Large intestine (tissue), 3 donors: ENCODE measurements at regions not wholly inside any gene's neighbourhood (a gene's known extent, or its start where the extent isn't known, plus 50 kb on each side); places are given as distances from the start of the nearest gene placed in this dataset.

Experiments
- DNase-seq, 2 donors: peaks; one replicate each; pipeline versions ENCODE4 v3.0.0 to v3.0.0-alpha.2; 2013
- H3K27ac ChIP-seq: one replicate; pipeline ENCODE4 v1.5.1; 2013; ENCODE audit warnings: low read length
- H3K27me3 ChIP-seq: 2 replicates; pipeline ENCODE4 v1.6.1; 2013; ENCODE audit warnings: low read length; ENCODE audit not compliant: control insufficient read depth, insufficient read depth
- H3K36me3 ChIP-seq: 2 replicates; pipeline ENCODE4 v1.6.1; 2013; ENCODE audit warnings: low read length; ENCODE audit not compliant: control insufficient read depth, insufficient read depth
- H3K4me1 ChIP-seq: one replicate; pipeline ENCODE4 v1.6.1; 2013; ENCODE audit warnings: low read length; ENCODE audit not compliant: control insufficient read depth, insufficient read depth
- H3K4me3 ChIP-seq: one replicate; pipeline ENCODE4 v1.5.1; 2013; ENCODE audit warnings: low read length
- H3K9me3 ChIP-seq: one replicate; pipeline ENCODE4 v1.6.1; 2013; ENCODE audit warnings: mild to moderate bottlenecking, low read depth, low read length, moderate library complexity; ENCODE audit not compliant: control insufficient read depth
- WGBS: methylation state at CpG from one replicate; pipeline ENCODE4 v1.1.5; 2013; ENCODE audit warnings: low lambda C conversion rate; ENCODE audit not compliant: insufficient coverage; 5-methylcytosine and 5-hydroxymethylcytosine counted together

GRCh38 chr2:167900435-167901114 is 346.8 kb downstream of the STK39 start:
- Histone ChIP-seq H3K9me3 (no peaks in the 10 kb centered on the region), H3K27ac (no peak overlapping the region), H3K4me1 (no peaks in the 10 kb centered on the region), H3K27me3 (no peaks in the 10 kb centered on the region), H3K4me3 (no peak overlapping the region), H3K36me3 (no peaks in the 10 kb centered on the region)
- no peak for DNase-seq
- WGBS = 100% methylated on average over 1 of the region's 3 CpGs

- no CpG with 5 or more reads among the region's 3 CpGs for WGBS
- no peaks in the 10 kb centered on the region for H3K4me1 ChIP-seq
- no peaks in the 10 kb centered on the region for H3K36me3 ChIP-seq
- no peaks in the 10 kb centered on the region for H3K27me3 ChIP-seq
- no peak overlapping the region for H3K27ac ChIP-seq
- no peak overlapping the region for H3K4me3 ChIP-seq
- no peak for DNase-seq
- peaks cover 7% of the 10 kb centered on the region for H3K9me3 ChIP-seq
Measured at GRCh38 chr2:167898340-167898739, 349.1 kb downstream of the STK39 start.

GRCh38 chr2:167891841-167892240 is 355.6 kb downstream of the STK39 start:
- H3K4me3 ChIP-seq = no peak overlapping the region
- H3K36me3 ChIP-seq = no peaks in the 10 kb centered on the region
- H3K9me3 ChIP-seq = peaks cover 7% of the 10 kb centered on the region
- no peaks in the 10 kb centered on the region for H3K27me3 ChIP-seq
- 73% methylated on average over 2 of the region's 5 CpGs for WGBS
- no peaks in the 10 kb centered on the region for H3K4me1 ChIP-seq
- H3K27ac ChIP-seq = no peak overlapping the region
- DNase-seq = no peak

GRCh38 chr2:167890739-167891138 is 356.7 kb downstream of the STK39 start:
- DNase-seq = no peak
- Histone ChIP-seq H3K36me3 (no peaks in the 10 kb centered on the region), H3K4me1 (no peaks in the 10 kb centered on the region), H3K9me3 (peaks cover 7% of the 10 kb centered on the region), H3K27me3 (no peaks in the 10 kb centered on the region), H3K4me3 (no peak overlapping the region), H3K27ac (no peak overlapping the region)
- WGBS = no CpG with 5 or more reads among the region's 2 CpGs

GRCh38 chr2:167880415-167880814 is 367.0 kb downstream of the STK39 start:
- no CpG with 5 or more reads among the region's 1 CpG for WGBS
- no peaks in the 10 kb centered on the region for H3K4me1 ChIP-seq
- DNase-seq = no peak
- H3K4me3 ChIP-seq = no peak overlapping the region
- no peak overlapping the region for H3K27ac ChIP-seq
- no peaks in the 10 kb centered on the region for H3K36me3 ChIP-seq
- H3K9me3 ChIP-seq = no peaks in the 10 kb centered on the region
- no peaks in the 10 kb centered on the region for H3K27me3 ChIP-seq

GRCh38 chr2:167875529-167875928 is 371.9 kb downstream of the STK39 start:
- H3K27ac ChIP-seq = no peak overlapping the region
- no peaks in the 10 kb centered on the region for H3K27me3 ChIP-seq
- no peak for DNase-seq
- H3K36me3 ChIP-seq = no peaks in the 10 kb centered on the region
- no CpG with 5 or more reads among the region's 4 CpGs for WGBS
- no peak overlapping the region for H3K4me3 ChIP-seq
- no peaks in the 10 kb centered on the region for H3K9me3 ChIP-seq
- no peaks in the 10 kb centered on the region for H3K4me1 ChIP-seq

GRCh38 chr2:167874812-167875211 is 372.6 kb downstream of the STK39 start:
- WGBS = 100% methylated on average over 1 of the region's 4 CpGs
- no peaks in the 10 kb centered on the region for H3K4me1 ChIP-seq
- no peaks in the 10 kb centered on the region for H3K9me3 ChIP-seq
- DNase-seq = no peak
- H3K4me3 ChIP-seq = no peak overlapping the region
- no peaks in the 10 kb centered on the region for H3K36me3 ChIP-seq
- H3K27ac ChIP-seq = no peak overlapping the region
- no peaks in the 10 kb centered on the region for H3K27me3 ChIP-seq

GRCh38 chr2:167871286-167871685 is 376.1 kb downstream of the STK39 start:
- no peaks in the 10 kb centered on the region for H3K27me3 ChIP-seq
- H3K36me3 ChIP-seq = no peaks in the 10 kb centered on the region
- no peak overlapping the region for H3K27ac ChIP-seq
- no CpG with 5 or more reads among the region's 2 CpGs for WGBS
- no peaks in the 10 kb centered on the region for H3K4me1 ChIP-seq
- no peaks in the 10 kb centered on the region for H3K9me3 ChIP-seq
- H3K4me3 ChIP-seq = no peak overlapping the region
- DNase-seq = no peak

GRCh38 chr2:167869200-167869599 is 378.2 kb downstream of the STK39 start:
- Histone ChIP-seq H3K27ac (no peak overlapping the region), H3K4me1 (no peaks in the 10 kb centered on the region), H3K36me3 (no peaks in the 10 kb centered on the region), H3K4me3 (no peak overlapping the region), H3K27me3 (no peaks in the 10 kb centered on the region), H3K9me3 (no peaks in the 10 kb centered on the region)
- DNase-seq = no peak
- 100% methylated on average over 1 of the region's 6 CpGs for WGBS

- no peak overlapping the region for H3K4me3 ChIP-seq
- no peaks in the 10 kb centered on the region for H3K27me3 ChIP-seq
- H3K4me1 ChIP-seq = no peaks in the 10 kb centered on the region
- H3K9me3 ChIP-seq = no peaks in the 10 kb centered on the region
- WGBS = no CpG with 5 or more reads among the region's 2 CpGs
- no peak overlapping the region for H3K27ac ChIP-seq
- DNase-seq = no peak
- H3K36me3 ChIP-seq = no peaks in the 10 kb centered on the region
Measured at GRCh38 chr2:167863377-167863776, 384.0 kb downstream of the STK39 start.

GRCh38 chr2:167862782-167863181 is 384.6 kb downstream of the STK39 start:
- no peak overlapping the region for H3K4me3 ChIP-seq
- no peaks in the 10 kb centered on the region for H3K27me3 ChIP-seq
- H3K9me3 ChIP-seq = no peaks in the 10 kb centered on the region
- H3K4me1 ChIP-seq = no peaks in the 10 kb centered on the region
- DNase-seq = no peak
- no peaks in the 10 kb centered on the region for H3K36me3 ChIP-seq
- whole genome bisulfite sequencing = 100% methylated on average over 1 of the region's 3 CpGs
- H3K27ac ChIP-seq = no peak overlapping the region
